Kidney glomerular epithelial cell (primary cell): ENCODE measurements at regions not wholly inside any gene's neighbourhood (a gene's known extent, or its start where the extent isn't known, plus 50 kb on each side); places are given as distances from the start of the nearest gene placed in this dataset.

Source experiments
- DNase-seq: peaks from one replicate; lab custom pipeline; 2025; lab: John Stamatoyannopoulos, UW

GRCh38 chr12:127619869-127620734 is 646.9 kb upstream of the TMEM132C start:
- DNase-seq: no peak

DNA sequence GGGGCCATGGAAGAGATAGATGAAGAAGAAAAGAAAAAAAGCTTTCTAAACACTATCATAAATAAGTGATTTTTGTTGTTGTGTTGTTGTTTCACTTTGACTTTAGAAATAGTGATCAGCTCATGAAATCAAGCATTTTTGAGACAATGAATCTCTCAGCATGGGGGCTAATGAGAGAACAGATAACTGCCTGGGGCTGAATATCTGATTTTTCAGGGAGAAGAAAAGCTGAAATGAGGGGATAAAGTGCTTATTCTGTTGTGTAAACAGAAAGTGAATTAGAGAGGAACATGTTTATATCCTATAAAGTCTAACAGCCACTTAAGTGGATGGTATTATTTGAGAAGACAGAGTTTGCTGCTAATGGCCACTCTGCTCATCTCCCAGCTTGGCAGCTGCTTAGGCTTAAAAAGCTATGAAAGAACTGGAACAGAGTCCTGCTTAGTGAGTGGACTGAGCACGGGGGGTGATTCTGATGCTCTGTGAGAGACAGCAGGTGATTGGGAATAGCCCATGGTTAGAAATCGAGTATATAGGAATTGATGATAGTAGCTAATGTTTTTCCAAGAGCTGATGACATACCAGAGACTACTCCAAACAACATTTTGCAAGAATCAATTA is 646.1 kb upstream of the TMEM132C start:
- no peak for DNase-seq

- DNase-seq: no peak
Measured at GRCh38 chr12:127621366-127621765, 645.6 kb upstream of the TMEM132C start.

DNA sequence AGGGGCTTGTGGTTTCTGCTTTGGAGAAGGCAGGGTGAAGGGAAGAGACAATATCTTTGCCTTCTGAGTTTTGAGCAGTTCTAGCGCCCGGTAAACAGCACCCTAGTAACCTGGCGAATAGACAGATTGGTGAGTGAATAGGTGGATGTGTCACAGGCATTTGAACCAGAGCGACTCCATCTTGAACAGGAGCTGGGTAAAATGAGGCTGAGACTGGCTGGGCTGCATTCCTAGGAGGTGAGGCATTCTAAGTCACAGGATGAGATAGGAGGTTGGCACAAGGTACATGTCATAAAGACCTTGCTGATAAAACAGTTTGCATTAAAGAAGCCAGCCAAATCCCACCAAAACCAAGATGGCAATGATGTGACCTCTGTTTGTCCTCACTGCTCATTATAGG is 643.6 kb upstream of the TMEM132C start:
- DNase-seq: no peak

DNA sequence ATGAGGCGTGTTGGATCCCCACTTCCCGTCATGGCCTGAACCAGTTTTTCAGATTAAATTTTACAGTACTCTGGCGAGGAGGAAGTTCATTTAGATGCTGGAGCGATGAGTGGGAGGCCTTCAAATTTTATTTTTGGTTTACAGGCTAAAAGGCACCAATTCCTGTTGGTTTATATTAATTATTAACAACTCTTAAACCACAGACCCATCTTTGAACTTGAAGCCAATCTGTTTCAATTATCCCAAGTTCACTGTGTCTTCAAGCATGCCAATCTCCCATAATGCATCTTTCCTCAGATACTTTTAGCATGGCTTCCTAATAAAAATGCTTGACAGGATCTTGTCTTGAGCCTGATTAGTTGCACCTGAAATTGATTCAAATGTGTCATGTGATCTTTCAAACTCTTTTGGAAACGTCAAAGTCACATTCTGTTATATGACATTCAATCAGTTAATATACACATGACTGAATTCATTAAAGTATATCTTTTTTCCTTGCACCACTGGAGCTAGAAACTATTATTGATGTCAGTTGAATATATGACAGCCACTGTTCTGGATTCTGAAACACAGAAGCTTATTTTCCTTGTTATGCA is 641.7 kb upstream of the TMEM132C start:
- no peak for DNase-seq

- DNase-seq: no peak
Measured at GRCh38 chr12:127628645-127629044, 638.3 kb upstream of the TMEM132C start.

- no peak for DNase-seq
Measured at GRCh38 chr12:127629066-127629820, 637.7 kb upstream of the TMEM132C start.

- DNase-seq: no peak
Measured at GRCh38 chr12:127632461-127632860, 634.5 kb upstream of the TMEM132C start.

DNA sequence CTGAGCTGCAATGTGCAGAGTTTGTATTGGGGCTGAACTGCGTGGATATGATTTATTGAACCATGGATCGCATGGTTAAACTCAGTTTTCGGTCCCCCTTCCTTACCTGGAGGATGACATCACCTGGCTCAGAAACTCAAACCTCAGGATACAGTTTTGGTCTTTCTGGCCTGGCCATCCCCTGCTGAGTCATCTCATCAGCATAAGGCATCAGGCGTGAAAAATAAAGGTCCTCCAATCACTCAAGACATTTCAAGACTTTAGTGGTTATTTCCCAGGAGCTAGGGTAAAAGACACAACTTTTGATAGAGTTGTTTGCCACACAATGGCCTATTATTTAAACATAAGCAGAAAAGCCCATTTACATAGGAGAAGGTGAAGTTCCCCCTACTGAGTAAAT is 631.1 kb upstream of the TMEM132C start:
- DNase-seq: no peak

DNA sequence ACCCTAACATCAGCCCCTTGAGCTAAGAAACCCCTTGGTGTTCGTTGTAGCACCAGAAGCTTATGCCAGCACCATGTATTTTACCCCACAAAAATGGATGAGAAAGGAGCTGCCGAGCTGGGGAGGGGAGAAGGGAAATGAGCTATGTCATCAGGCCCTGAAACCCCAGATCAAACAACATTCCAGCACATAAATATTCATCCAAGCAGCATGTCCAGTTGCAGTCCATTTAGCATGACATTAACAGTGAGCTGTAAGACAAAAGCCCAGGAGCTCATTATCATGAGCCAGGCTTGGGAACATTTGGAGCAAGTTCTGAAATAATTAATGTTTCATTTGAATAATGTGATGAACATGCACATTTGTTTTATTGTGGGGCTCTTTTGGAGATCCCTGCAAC is 630.1 kb upstream of the TMEM132C start:
- DNase-seq: no peak

- no peak for DNase-seq
Measured at GRCh38 chr12:127640181-127640886, 626.6 kb upstream of the TMEM132C start.

DNA sequence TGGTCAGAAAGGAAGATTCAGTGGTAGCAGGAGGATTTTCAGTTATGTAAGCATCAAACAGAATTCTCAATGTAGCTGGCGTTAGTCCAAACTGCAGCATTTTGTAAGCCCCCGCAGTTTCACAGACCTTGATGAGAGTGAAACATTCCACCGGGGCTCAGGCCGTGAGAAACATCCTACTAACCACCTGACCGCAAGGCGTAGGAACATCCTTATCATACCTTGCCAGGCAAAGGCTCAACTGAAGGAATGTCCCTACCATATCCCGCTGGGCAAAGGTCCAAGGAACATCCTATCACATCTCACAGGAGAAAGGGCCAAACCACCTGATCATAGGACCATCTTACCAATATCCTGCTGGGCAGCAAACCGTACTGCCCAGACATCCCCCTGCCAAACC is 624.8 kb upstream of the TMEM132C start:
- DNase-seq: no peak

DNA sequence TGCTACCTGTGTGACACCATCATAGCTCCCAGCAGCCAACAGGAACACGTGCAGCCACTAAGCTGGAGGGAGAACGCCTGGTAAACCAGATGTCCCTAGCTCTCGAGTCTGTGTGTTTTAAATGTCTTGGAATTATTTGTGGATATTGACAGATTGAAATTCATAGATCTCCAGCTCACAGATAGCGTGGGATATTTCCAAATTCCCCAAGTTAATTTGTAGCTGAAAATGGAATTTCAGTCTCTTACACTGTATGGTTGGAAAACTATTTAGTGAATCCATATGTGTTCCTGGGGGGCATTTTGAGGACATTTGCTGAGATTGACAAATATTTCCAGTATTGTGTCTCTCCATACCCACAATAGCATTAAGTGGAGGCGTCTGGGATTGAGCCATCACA is 618.6 kb upstream of the TMEM132C start:
- no peak for DNase-seq

- DNase-seq: no peak
Measured at GRCh38 chr12:127649961-127650360, 617.0 kb upstream of the TMEM132C start.

GRCh38 chr12:127650626-127651025 is 616.3 kb upstream of the TMEM132C start:
- no peak for DNase-seq

DNA sequence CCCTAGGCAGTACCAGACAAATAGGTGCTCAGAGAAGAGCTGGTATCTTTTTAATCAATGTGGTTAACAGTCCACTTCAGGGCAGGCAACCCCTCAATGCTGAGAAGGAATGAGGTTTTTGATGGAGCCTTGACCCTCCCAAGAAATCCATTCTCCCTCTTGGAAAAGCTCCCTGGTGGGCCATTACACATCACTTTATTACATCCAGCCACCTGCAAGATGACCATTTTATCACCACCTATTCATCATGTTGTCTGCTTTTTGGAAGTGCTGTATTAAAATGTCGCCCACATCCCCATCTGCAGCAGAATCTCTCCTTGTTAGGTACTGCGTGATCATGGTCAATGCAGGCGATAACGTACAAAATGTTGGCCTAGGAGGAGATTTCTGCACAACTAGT is 614.7 kb upstream of the TMEM132C start:
- DNase-seq: no peak

GRCh38 chr12:127654383-127654985 is 612.5 kb upstream of the TMEM132C start:
- no peak for DNase-seq

GRCh38 chr12:127655691-127656090 is 611.3 kb upstream of the TMEM132C start:
- no peak for DNase-seq

DNA sequence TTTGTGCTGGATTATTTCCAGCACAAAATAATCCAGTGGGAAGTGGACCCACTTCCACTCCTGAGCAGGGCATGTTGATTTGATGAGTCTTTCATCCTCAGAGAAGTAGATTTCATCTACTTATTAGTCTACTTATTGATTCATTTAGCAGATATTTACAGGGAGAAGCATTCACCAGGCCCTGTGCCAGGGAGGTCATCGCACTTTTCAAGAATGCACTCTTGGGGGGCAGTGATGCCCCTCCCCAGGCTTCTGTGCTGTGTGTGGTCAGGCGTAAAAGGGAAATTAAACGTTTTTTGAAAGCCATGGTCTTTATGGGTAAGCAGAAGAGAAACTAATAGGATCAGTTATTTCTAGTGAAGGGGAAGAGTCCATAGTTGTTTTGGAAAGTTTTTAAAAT is 610.7 kb upstream of the TMEM132C start:
- DNase-seq: no peak

- DNase-seq: no peak
Measured at GRCh38 chr12:127657036-127657435, 609.9 kb upstream of the TMEM132C start.

- DNase-seq: no peak
Measured at GRCh38 chr12:127660961-127661360, 606.0 kb upstream of the TMEM132C start.
